DOHH2 (cell line): ENCODE measurements at regions not wholly inside any gene's neighbourhood (a gene's known extent, or its start where the extent isn't known, plus 50 kb on each side); places are given as distances from the start of the nearest gene placed in this dataset.

Experiments
- CTCF ChIP-seq: fragments of 200-600 bp; sonication (generic); IDR thresholded peaks from one replicate; pipeline ENCODE4 v1.5.1; 2014; ENCODE audit warnings: antibody characterized with exemption, mild to moderate bottlenecking, low read depth, low read length; ENCODE audit not compliant: poor library complexity, severe bottlenecking
- EZH2phosphoT487 ChIP-seq: fragments of 200-600 bp; sonication (generic); IDR thresholded peaks from 2 replicates; pipeline ENCODE4 v1.6.1; 2017; ENCODE audit warnings: borderline replicate concordance, mild to moderate bottlenecking, antibody characterized with exemption, low read length, moderate library complexity, mixed read lengths

GRCh38 chr2:186036862-186037449, 298.4 kb downstream of the FSIP2 start:
- TF ChIP-seq CTCF = no peak
- TF ChIP-seq EZH2phosphoT487 = no peak
